ENCODE measurements at regions not wholly inside any gene's neighbourhood (a gene's known extent, or its start where the extent isn't known, plus 50 kb on each side); places are given as distances from the start of the nearest gene placed in this dataset.

DNA sequence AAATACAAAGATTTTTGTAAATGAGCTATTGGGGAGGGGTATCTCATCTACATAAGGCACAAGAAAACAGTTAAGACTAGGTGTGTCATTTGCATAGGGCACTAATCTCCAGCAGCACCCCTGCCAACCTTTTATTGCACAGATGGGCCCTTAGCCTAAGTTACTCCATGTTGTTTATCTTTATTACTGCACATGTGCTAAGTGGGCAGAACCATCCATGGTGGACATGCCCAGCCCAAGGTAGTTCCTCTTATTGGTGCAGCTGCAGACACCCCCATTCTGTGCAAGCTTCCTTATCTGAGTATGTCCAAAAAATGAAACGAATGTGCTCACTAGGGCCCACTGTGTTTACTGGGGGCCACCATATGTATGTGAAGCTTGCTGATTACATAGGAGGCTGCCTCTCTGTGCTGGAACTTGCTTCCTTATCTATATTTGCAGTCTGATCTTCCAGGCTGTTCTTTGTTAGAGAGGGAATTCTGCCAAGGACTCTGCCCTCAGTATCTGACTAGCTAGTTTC is 77.3 kb upstream of the NEK7 start:
- TF ChIP-seq ESRRG (CRISPR knock-in tag; IDR thresholded peaks at IDR 0.05) (no peak), ZFP30 (CRISPR knock-in tag; IDR thresholded peaks at IDR 0.05) (no peak)
